ENCODE measurements at regions not wholly inside any gene's neighbourhood (a gene's known extent, or its start where the extent isn't known, plus 50 kb on each side); places are given as distances from the start of the nearest gene placed in this dataset.

- ATAC-seq = no peak
- 85 to 91% methylated on average over 1 to 2 of the region's 2 CpGs for WGBS, 2 donors (ENCODE audit: low coverage in 1 of 2)
Observed at GRCh38 chr9:80399606-80400005, 827.8 kb downstream of the TLE4 start.

GRCh38 chr9:80387828-80388227 lies 816.1 kb downstream of the TLE4 start:
- Histone ChIP-seq H3K27ac (no peak overlapping the region), H3K4me3 (no peak overlapping the region), H3K9me3 (no peaks in the 10 kb centered on the region), H3K36me3 (no peaks in the 10 kb centered on the region), H3K4me1 (peaks cover 0 to under 1% (median 0%) of the 10 kb centered on the region in 3 donors), H3K27me3 (no peaks in the 10 kb centered on the region)
- no peak for ATAC-seq
- 94 to 100% methylated on average over 2 of the region's 2 CpGs for WGBS, 2 donors (ENCODE audit: low coverage in 1 of 2)
- no peak for TF ChIP-seq EP300 (IDR thresholded peaks at IDR 0.05)
- TF ChIP-seq POLR2A (IDR thresholded peaks at IDR 0.05) = no peak

More at GRCh38 chr9:80399606-80400005, 827.8 kb downstream of the TLE4 start:
- Histone ChIP-seq H3K9me3 (no peaks in the 10 kb centered on the region), H3K27me3 (no peaks in the 10 kb centered on the region), H3K4me1 (no peaks in the 10 kb centered on the region), H3K36me3 (no peaks in the 10 kb centered on the region), H3K4me3 (no peak overlapping the region), H3K27ac (no peak overlapping the region)
- TF ChIP-seq POLR2A (IDR thresholded peaks at IDR 0.05) (no peak), CTCF (IDR thresholded peaks at IDR 0.05) (no peak), EP300 (IDR thresholded peaks at IDR 0.05) (no peak), POLR2AphosphoS5 (IDR thresholded peaks at IDR 0.05) (no peak)

GRCh38 chr9:80385246-80385645 lies 813.5 kb downstream of the TLE4 start:
- Histone ChIP-seq H3K9me3 (no peaks in the 10 kb centered on the region), H3K4me3 (no peak overlapping the region), H3K4me1 (peaks cover 3 to 12% (median 8%) of the 10 kb centered on the region in 3 donors), H3K27ac (no peak overlapping the region), H3K36me3 (no peaks in the 10 kb centered on the region), H3K27me3 (no peaks in the 10 kb centered on the region)
- 33 to 56% methylated on average over 1 to 3 of the region's 3 CpGs for WGBS, 2 donors (ENCODE audit: low coverage in 1 of 2)
- no peak for ATAC-seq
- TF ChIP-seq POLR2A (IDR thresholded peaks at IDR 0.05) (no peak), CTCF (IDR thresholded peaks at IDR 0.05) (no peak), POLR2AphosphoS5 (IDR thresholded peaks at IDR 0.05) (no peak), EP300 (IDR thresholded peaks at IDR 0.05) (no peak)

GRCh38 chr9:80383331-80383730 lies 811.6 kb downstream of the TLE4 start:
- H3K4me1 ChIP-seq = peaks cover 3 to 12% (median 8%) of the 10 kb centered on the region in 3 donors
- H3K9me3 ChIP-seq = no peaks in the 10 kb centered on the region
- no peak for ATAC-seq
- H3K36me3 ChIP-seq = no peaks in the 10 kb centered on the region
- 87% methylated on average over 2 of the region's 2 CpGs; no CpG with 5 or more reads in 1 of the 2 donors for whole genome bisulfite sequencing, 2 donors (ENCODE audit: low coverage in 1 of 2)
- TF ChIP-seq EP300 (IDR thresholded peaks at IDR 0.05) (no peak), POLR2AphosphoS5 (IDR thresholded peaks at IDR 0.05) (no peak), CTCF (IDR thresholded peaks at IDR 0.05) (no peak), POLR2A (IDR thresholded peaks at IDR 0.05) (no peak)
- no peaks in the 10 kb centered on the region for H3K27me3 ChIP-seq
- H3K27ac ChIP-seq = no peak overlapping the region
- H3K4me3 ChIP-seq = no peak overlapping the region

- ATAC-seq = peak; percentile 19
- 28 to 33% methylated on average over 5 of the region's 5 CpGs for WGBS, 2 donors (ENCODE audit: low coverage in 1 of 2)
Observed at GRCh38 chr9:80382211-80382891, 810.6 kb downstream of the TLE4 start.

More at GRCh38 chr9:80382211-80382891, 810.6 kb downstream of the TLE4 start:
- Histone ChIP-seq H3K27me3 (no peaks in the 10 kb centered on the region), H3K36me3 (no peaks in the 10 kb centered on the region), H3K27ac (no peak overlapping the region), H3K9me3 (no peaks in the 10 kb centered on the region), H3K4me1 (peaks cover 3 to 12% (median 8%) of the 10 kb centered on the region in 3 donors), H3K4me3 (no peak overlapping the region)
- no peak for TF ChIP-seq CTCF (IDR thresholded peaks at IDR 0.05)
- no peak for TF ChIP-seq EP300 (IDR thresholded peaks at IDR 0.05)
- no peak for TF ChIP-seq POLR2AphosphoS5 (IDR thresholded peaks at IDR 0.05)
- no peak for TF ChIP-seq POLR2A (IDR thresholded peaks at IDR 0.05)
